GM21515 (cell line): ENCODE measurements at regions not wholly inside any gene's neighbourhood (a gene's known extent, or its start where the extent isn't known, plus 50 kb on each side); places are given as distances from the start of the nearest gene placed in this dataset.

Experiments used
- ATAC-seq: cut with Tn5 transposase; IDR thresholded peaks from one replicate; pipeline ENCODE4 v1.9.1; 2021; ENCODE audit not compliant: unreplicated experiment

GRCh38 chr7:84821671-84822534, 365.0 kb downstream of the SEMA3D start:
- no peak for ATAC-seq

GRCh38 chr7:84820481-84820880, 366.4 kb downstream of the SEMA3D start:
- ATAC-seq: no peak

- ATAC-seq: no peak
Observed at GRCh38 chr7:84817016-84817415, 369.8 kb downstream of the SEMA3D start.

GRCh38 chr7:84813376-84813775, 373.5 kb downstream of the SEMA3D start:
- ATAC-seq: no peak

- ATAC-seq: no peak
Observed at GRCh38 chr7:84812021-84812420, 374.8 kb downstream of the SEMA3D start.

GRCh38 chr7:84811362-84811761, 375.5 kb downstream of the SEMA3D start:
- no peak for ATAC-seq

- ATAC-seq: no peak
Observed at GRCh38 chr7:84809877-84810276, 377.0 kb downstream of the SEMA3D start.

- no peak for ATAC-seq
Observed at GRCh38 chr7:84803979-84804378, 382.9 kb downstream of the SEMA3D start.

- ATAC-seq: no peak
Observed at GRCh38 chr7:84801396-84801795, 385.5 kb downstream of the SEMA3D start.

GRCh38 chr7:84800846-84801245, 386.0 kb downstream of the SEMA3D start:
- no peak for ATAC-seq

- ATAC-seq: no peak
Observed at GRCh38 chr7:84799106-84799505, 387.8 kb downstream of the SEMA3D start.

GRCh38 chr7:84792231-84792893, 394.5 kb downstream of the SEMA3D start:
- ATAC-seq: no peak

- no peak for ATAC-seq
Observed at GRCh38 chr7:84790882-84791281, 396.0 kb downstream of the SEMA3D start.

- ATAC-seq: no peak
Observed at GRCh38 chr7:84786073-84786472, 400.8 kb downstream of the SEMA3D start.

- no peak for ATAC-seq
Observed at GRCh38 chr7:84784450-84784849, 402.4 kb downstream of the SEMA3D start.

- no peak for ATAC-seq
Observed at GRCh38 chr7:84783141-84783778, 403.6 kb downstream of the SEMA3D start.

- no peak for ATAC-seq
Observed at GRCh38 chr7:84781838-84782237, 405.0 kb downstream of the SEMA3D start.

GRCh38 chr7:84780158-84781124, 406.4 kb downstream of the SEMA3D start:
- no peak for ATAC-seq

GRCh38 chr7:84757761-84758160, 429.1 kb downstream of the SEMA3D start:
- ATAC-seq: no peak

GRCh38 chr7:84746353-84746752, 440.5 kb downstream of the SEMA3D start:
- no peak for ATAC-seq

- no peak for ATAC-seq
Observed at GRCh38 chr7:84744385-84744784, 442.5 kb downstream of the SEMA3D start.
